ENCODE measurements at regions not wholly inside any gene's neighbourhood (a gene's known extent, or its start where the extent isn't known, plus 50 kb on each side); places are given as distances from the start of the nearest gene placed in this dataset.
"Not testable (repeated sequence)": the region's sequence is repeated elsewhere in the genome, so short reads cannot be mapped to it uniquely, and the experiment has no call there.

DNA sequence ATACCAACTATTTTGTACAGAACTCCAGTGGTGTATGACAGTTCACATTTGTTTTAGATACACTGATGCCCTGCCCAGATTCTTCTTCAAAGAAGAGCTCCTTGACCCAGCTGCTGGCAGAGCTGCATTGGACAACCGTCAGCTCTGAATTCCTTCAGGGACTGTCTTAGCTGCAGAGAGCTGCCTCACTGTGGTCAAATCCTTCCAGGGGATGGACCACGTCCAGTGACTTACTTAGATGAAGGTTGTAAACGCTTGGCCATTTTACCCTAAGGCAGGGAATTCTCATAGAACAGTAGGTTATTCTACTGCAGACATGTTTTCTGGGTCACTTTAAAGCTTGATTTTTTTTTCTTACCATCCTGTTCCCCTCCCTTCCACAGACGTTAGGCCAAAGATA, 905.0 kb upstream of the ATXN7L3B start:
- DNase-seq (ENCODE audit: low read depth in 2 of 3, low spot score in 2 of 3): no peak

DNA sequence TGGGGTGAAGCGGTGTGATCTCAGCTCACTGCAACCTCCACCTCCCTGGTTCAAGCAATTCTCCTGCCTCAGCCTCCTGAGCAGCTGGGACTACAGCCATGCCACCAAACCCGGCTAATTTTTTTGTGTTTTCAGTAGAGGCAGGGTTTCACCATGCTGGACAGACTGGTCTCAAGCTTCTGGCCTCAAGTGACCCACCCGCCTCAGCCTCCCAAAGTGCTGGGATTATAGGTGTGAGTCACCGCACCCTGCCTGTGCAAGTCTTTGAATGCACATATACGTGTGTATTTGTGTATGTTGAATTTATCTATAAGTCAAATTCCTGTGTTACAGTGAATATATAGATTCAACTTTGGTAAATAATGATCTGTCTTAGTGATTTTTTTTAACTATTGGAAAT, 898.2 kb upstream of the ATXN7L3B start:
- DNase-seq (ENCODE audit: low read depth in 2 of 3, low spot score in 2 of 3): not testable (repeated sequence)

DNA sequence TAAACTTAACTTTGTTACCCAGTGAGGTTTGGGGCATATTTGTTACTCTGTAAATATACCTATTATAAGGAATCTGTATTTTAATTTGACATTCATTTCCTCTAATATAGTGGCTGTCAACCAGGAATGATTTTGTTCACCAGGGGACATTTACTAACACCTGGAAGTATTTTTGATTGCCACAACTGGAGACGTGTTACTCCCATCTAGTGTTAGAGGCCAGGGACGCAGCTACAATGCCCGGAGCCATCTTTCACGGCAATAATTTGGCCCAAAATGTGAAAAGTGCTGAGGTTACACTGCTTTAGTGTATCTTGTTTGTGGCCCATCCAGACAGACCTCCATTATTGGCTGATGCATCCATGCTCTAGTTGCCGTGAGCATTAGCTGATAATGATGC, 881.3 kb upstream of the ATXN7L3B start:
- no peak for DNase-seq (ENCODE audit: low read depth in 2 of 3, low spot score in 2 of 3)

DNA sequence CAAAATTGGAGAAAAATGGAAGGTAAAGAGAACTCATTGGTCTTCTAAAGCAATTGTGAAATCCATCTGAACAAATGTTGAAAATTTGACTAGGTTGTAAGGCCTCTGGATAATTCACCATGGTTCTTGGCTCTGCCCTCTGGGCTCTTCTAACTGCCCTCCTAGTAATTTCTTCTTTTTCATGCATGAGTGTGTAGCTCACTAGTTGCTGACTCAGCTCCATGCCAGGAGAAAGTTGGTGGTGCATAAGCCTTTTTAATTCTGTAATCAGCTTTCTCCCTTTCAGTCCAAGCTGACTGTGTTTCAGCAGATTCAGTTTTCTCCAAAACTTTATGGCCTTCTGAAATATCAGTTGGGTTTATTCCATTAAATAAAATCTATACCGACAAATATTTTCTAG, 877.8 kb upstream of the ATXN7L3B start:
- no peak for DNase-seq (ENCODE audit: low read depth in 2 of 3, low spot score in 2 of 3)

DNA sequence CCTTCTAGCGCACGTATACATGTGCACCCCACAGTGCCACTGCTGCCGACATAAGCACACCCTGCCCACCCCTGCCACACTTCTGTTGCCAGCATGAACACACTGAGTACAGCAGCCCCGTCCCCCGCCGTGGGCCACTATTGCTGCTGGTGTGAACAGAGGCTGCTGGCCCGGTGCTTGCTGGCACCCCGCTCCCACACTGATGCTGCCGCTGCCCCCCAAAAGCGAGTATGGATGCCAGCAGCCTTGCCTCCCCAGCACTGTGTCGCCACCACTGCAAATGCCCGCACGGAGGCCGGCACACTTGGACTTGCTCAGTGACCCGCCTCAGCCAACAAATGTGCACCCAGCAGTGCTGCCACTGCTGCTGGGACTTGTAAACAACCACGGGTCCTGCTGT, 872.4 kb upstream of the ATXN7L3B start:
- no peak for DNase-seq (ENCODE audit: low read depth in 2 of 3, low spot score in 2 of 3)

DNA sequence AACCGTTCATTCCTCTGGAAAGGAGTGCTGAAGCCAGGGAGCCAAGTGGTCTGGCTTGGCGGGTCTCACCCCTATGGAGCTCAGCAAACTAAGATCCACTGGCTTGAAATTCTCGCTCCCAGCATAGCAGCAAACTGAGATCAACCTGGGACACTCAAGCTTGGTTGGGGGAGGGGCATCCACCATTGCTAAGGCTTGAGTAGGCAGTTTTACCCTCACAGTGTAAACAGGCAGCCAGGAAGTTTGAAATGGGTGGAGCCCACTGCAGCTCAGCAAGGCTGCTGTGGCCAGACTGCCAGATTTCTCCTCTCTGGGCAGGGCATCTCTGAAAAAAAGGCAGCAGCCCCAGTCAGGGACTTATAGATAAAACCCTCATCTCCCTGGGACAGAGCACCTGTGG, 866.1 kb upstream of the ATXN7L3B start:
- DNase-seq (ENCODE audit: low read depth in 2 of 3, low spot score in 2 of 3): not testable (repeated sequence)

DNA sequence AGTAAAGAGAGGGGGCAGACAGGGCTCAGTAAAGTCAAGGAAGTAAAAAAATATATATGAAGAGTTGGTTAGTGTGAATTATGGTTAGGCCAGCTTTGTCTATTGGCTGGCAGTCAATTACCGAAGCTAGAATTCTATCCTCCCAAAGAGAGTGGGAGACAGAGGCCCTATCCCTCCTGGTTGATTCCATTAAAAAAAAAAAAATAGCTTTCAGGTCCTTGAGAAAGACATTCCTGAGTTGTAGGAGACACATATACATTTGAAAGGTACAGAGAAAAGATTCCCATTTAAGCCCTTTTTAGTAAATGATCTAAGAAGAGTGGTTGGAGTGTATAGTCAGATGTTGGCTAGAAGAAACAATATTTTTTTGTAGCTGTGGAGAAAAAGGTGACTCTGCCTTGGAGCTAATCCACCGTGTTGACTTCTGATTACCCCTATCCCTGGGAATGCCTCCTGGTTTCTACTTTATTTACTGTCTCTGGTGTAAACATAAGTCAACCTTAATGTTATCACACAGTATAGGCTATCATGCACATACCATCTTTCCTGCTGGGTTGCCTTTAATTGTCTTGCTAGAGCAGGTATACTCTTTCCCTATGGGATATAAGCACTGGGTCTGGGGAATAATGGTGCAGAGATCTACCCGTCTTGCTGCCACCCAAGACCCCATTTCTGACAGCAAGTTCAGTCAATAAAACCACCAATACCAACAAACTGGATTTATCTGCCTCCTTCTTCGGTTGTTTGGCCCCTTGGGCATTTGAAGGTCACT, 859.9 kb upstream of the ATXN7L3B start:
- no peak for DNase-seq (ENCODE audit: low read depth in 2 of 3, low spot score in 2 of 3)

DNA sequence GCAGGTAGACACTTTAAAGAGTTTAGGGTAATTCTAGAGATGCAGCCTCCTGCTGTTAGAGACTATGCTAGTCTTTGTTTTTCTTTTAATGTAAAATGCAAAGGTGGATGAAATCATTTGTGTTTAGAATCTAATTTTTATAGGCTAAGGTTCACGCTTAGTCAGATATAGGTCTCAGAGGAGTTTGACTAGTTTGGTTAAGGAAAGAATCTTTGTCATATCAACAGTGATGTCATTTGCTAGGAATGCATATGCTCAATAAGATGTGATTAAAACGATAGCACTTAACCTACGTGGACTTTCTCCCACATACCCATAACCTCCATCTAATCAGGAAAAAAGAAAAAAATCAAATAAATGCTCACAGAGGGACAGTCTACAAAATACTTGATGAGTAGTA, 859.3 kb upstream of the ATXN7L3B start:
- DNase-seq (ENCODE audit: low read depth in 2 of 3, low spot score in 2 of 3): no peak

DNA sequence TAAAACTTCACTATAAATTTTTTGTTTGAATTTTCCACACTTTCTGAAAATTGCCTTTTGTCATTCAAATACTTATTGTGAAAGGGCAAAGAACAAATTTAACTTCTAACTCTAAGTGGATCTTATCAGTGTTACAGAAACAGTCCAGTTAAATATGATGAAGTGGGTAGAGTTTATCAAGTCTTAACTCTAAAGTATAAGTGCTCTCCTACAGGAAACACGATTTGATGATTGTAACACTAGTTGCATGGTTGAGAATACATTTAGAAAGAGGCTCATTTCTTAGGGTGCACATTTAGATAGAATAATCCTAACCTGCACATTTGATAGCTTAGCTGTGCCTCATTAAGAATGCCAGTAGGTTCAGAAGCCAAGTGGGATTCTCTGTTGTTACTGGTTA, 838.3 kb upstream of the ATXN7L3B start:
- no peak for DNase-seq (ENCODE audit: low read depth in 2 of 3, low spot score in 2 of 3)

DNA sequence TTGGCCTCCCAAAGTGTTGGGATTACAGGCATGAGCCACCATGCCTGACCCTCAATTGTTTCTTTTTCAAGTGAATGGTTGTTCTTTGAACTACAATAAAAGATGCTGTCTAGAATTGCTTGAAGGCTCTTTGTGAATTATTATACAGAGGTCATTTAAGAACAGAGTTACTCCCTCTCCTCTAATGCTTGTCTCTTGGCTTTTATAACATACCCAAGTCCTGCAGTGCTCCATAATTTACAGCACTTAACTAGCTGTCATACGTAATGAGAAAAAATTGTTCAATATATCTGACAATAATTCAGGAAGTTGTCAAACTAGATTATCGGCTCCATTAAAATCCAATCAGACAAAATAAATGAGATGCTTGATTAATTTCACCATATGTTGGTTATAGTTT, 823.0 kb upstream of the ATXN7L3B start:
- no peak for DNase-seq (ENCODE audit: low read depth in 2 of 3, low spot score in 2 of 3)

DNA sequence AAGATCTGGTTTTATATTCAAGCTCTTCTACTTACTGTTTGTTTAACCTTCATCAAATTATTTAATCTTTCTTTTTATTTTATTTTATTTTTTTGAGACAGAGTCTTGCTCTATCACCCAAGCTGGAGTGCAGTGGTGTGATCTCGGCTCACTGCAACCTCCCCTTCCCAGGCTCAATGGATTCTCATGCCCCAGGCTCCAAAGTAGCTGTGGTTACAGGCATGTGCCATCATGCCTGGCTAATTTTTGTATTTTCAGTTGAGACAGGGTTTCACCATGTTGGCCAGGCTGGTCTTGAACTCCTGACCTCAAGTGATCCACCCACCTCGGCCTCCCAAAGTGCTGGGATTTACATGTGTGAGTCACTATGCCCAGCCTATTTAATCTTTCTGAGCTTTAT, 821.5 kb upstream of the ATXN7L3B start:
- not testable (repeated sequence) for DNase-seq (ENCODE audit: low read depth in 2 of 3, low spot score in 2 of 3)

DNA sequence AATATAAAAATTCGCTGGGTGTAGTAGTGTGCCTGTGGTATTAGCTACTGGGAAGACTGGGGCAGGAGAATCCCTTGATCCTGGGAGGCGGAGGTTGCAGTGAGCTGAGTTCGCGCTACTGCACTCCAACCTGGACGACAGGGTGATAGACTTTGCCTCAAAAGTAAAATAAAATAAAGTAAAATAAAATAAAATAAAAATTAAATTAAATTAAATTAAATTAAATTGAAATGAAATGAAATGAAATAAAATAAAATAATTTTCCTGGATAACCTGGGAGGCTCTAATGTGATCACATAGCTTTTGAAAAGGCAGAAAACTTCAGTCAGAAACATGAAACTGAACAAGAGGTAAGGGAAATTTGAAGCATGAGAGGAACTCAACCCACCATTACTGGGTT, 818.4 kb upstream of the ATXN7L3B start:
- DNase-seq (ENCODE audit: low read depth in 2 of 3, low spot score in 2 of 3): no peak

DNA sequence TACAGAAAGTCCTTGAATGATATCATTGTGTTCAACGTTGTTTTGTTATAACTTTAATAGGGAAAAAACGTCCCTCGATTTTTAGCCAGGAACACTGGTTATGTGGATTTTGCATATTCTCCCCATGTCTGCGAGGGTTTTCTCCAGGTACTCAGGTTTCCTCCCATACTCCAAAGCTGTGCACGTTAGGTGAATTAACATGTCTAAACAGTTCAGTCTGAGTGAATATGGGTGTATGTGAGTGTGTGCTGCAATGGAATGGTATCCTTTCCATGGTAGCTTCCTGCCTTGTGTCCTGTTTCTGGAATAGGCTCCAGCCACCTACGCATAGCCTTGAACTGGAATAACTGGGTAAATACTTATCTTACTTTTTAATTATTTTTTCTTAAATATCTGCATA, 810.8 kb upstream of the ATXN7L3B start:
- no peak for DNase-seq (ENCODE audit: low read depth in 2 of 3, low spot score in 2 of 3)

DNA sequence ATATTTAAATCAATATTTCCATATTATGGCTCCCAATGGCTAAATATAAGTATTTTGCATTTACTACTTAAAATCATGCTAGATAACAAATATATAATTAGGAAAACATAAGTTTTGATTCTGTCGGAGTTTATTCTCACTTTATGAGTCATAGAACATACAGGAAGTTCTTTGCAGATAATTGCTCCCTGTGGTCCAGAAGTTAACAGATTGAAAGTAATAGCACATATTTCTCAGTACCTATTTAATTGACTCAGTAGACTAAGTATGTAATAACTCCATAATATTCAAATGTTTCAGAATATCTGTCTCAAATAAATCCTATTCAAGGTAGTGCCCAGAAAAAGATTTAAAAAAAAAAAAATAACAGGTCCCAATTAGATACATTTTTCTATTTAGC, 806.0 kb upstream of the ATXN7L3B start:
- no peak for DNase-seq (ENCODE audit: low read depth in 2 of 3, low spot score in 2 of 3)

DNA sequence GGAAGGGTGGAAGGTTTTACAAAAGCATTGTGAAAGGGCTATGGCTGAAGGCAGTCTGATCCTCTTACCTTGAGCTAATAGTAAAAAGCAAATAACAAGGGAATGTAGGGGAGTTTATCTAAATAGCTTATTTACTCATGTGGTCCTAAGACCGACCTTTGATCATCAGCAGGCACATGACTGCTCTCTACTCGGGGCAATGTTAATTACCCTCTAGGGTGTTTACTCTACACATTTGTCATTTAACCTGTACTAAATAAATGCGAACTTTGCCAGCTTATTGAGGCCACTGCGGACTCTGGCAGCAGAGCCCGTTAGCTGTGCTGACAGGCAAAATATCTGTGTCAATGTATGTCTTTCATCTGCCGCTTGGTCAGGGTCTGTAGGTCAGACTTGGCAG, 768.3 kb upstream of the ATXN7L3B start:
- no peak for DNase-seq (ENCODE audit: low read depth in 2 of 3, low spot score in 2 of 3)

DNA sequence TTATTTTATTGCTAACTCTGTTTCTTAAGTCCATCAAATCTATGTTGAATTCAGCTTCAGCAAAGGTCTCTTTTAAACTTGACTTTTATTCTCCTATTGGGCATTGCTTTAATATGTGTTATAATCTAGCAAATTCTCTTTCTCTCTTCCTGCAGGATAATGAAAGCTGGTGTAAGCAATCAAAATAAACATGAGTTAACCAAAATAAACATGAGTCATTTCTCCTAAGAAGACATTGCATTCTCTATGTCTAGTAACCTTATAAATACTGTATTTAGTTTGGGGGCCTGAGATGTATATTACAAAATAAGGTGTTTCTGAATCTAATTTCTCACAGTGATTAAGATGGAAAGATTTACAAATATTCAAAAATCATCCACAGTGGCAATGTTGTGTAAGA, 739.1 kb upstream of the ATXN7L3B start:
- DNase-seq (ENCODE audit: low read depth in 2 of 3, low spot score in 2 of 3): no peak

DNA sequence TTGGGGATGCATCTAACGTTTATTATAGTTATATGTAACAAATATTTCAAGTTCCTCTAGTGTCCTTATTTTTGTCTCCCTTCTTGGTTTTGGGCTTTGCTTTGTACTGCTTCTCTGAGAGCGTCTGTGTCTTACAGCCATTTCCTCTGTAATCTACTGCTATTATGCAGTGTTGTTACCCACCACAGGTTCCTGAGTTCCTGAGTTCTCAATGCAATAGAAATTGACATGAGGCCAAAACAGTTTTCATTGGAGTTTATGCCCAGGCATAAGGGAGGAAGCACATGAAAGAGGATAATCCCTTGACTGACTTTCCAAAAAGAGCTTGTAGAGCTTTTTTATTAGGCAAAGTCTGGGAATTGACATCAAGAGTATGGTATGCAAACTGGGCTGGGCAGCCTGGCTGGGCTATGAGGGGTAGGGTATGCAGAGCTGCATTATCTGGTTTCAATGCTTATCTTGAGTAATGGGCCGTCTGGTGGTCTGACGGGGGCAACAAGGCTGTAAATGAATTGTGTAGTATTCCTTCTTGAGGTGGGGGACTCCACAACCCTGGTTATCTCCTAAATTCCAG, 722.5 kb upstream of the ATXN7L3B start:
- DNase-seq (ENCODE audit: low read depth in 2 of 3, low spot score in 2 of 3): no peak

DNA sequence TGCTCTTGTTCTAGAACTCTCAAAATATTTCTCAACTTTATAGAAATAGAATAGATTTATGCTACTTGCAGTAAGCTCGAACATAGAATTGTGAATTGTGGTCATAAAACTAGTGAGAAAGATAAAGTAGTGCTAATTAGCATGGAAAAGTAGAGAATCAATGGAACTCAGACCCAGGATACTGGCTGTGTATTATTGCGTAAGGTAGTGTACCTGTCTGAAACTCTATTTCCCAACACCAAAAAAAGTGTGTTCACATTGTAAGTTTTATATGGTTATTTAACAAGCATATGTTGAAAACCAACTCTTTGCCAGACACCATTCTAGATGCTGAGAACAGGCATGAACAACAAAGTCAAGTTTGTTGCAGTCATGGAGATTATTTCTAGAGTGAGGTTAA, 720.5 kb upstream of the ATXN7L3B start:
- DNase-seq (ENCODE audit: low read depth in 2 of 3, low spot score in 2 of 3): no peak

DNA sequence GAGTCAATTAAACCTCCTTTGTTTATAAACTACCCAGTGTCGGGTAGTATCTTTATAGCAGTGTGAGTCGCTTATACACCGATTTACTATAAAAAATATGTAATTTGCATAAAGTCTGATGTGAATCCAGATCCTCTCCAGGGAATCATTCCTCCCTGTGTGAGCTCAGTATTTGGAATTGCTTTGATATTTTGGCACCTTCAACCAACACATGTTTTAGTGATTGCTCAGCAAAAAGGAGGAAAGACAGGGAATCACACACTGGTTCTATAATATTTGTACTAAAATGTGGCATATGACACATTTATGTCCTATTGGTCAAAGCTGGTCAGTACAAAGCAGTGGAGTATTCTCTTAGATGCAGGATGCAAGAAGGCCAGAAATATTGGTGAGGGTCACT, 703.9 kb upstream of the ATXN7L3B start:
- no peak for DNase-seq (ENCODE audit: low read depth in 2 of 3, low spot score in 2 of 3)

DNA sequence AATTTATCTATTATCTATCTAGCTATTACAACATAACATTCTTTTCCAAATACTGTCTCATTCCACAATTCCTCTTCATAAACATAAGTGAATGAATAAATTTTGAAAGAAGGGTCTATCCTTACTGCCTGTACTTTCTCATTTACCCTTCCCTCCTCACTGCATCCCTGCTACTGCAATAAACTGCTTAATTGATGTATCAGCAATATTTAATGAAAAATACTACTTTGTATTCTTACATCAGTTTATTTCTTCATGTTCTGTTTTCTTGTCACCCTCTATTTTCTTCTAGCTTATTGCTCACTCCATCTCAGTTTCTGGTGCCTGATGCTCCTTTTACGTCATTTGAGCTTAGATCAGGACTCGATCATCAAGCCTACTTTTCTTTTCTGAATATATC, 695.7 kb upstream of the ATXN7L3B start:
- no peak for DNase-seq (ENCODE audit: low read depth in 2 of 3, low spot score in 2 of 3)

DNA sequence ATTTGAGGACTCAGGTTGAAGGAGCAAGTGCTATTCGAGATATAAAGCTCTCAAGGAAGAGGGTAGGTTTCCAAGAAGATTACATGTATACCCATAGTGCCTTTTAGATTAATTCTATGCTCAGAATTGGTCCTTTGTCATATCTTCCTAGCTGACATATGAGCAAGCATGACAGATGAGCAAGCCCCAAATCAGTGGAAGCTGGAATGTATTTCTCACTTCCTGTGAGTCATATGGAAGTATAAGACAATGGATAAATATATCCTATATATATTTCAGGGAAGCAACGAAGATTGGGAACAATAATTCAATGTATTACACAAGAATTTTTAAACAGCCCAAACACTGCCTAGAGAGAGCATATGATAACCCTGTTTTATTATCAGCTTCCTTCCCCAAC, 674.1 kb upstream of the ATXN7L3B start:
- DNase-seq (ENCODE audit: low read depth in 2 of 3, low spot score in 2 of 3): no peak

DNA sequence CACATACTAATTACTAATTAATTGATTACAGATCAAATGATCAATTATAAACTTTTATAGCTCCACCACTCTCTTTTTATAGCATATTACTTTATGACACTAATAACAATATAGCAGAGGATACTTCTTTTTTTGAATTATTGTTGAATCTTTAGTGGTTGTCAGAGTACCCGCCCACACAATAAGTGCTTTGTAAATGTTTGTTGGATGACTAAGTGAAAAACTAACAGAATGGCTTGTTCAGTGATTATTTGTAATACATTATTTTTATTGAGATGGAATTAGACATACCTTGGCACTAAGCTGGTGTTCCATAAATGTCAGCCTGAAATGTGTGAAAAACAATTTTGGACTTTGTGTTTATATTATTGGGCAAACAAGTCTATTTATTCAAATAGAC, 670.5 kb upstream of the ATXN7L3B start:
- DNase-seq (ENCODE audit: low read depth in 2 of 3, low spot score in 2 of 3): no peak

DNA sequence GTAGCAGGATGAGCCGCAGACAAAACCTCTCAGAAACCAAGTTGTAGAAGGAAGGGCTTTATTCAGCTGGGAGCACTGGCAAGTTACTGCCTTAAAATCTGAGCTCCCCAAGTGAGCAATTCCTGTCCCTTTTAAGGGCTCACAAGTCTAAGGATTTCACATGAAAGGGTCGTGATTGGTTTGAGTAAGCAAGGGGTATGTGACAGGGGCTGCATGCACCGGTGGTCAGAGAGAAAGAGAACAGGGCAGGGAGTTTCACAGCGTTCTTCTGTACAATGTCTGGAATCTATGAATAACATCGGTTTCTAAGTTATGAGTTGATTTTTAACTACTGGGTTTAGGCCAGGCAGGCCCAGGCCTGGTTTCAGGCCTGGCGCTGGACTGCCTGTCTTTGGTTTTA, 660.3 kb upstream of the ATXN7L3B start:
- DNase-seq (ENCODE audit: low read depth in 2 of 3, low spot score in 2 of 3): not testable (repeated sequence)
